ENCODE measurements at regions not wholly inside any gene's neighbourhood (a gene's known extent, or its start where the extent isn't known, plus 50 kb on each side); places are given as distances from the start of the nearest gene placed in this dataset.
A peak's percentile ranks its signal among the peaks of the same experiment; 100 is the strongest.
"Not testable (repeated sequence)": the region's sequence is repeated elsewhere in the genome, so short reads cannot be mapped to it uniquely, and the experiment has no call there.

GRCh38 chr9:92242260-92243136 lies 51.0 kb downstream of the IARS1 start:
- DNase-seq = peak; percentile 27 to 64

GRCh38 chr9:92236915-92237314 lies 56.6 kb downstream of the IARS1 start:
- DNase-seq = no peak

- DNase-seq = no peak
Measured at GRCh38 chr9:92236465-92236864, 57.0 kb downstream of the IARS1 start.

- no peak for DNase-seq
Measured at GRCh38 chr9:92234514-92234913, 59.0 kb downstream of the IARS1 start.

GRCh38 chr9:92232190-92232589 lies 61.3 kb downstream of the IARS1 start:
- no peak for DNase-seq

- no peak for DNase-seq
Measured at GRCh38 chr9:92228628-92229027, 64.9 kb downstream of the IARS1 start.

GRCh38 chr9:92224177-92224576 lies 69.3 kb downstream of the IARS1 start:
- no peak for DNase-seq

GRCh38 chr9:92223758-92224157 lies 69.7 kb downstream of the IARS1 start:
- no peak for DNase-seq

GRCh38 chr9:92208693-92209524 lies 84.6 kb downstream of the IARS1 start:
- no peak for DNase-seq

- DNase-seq = peak; percentile 11 to 45
Measured at GRCh38 chr9:92206488-92206887, 87.0 kb downstream of the IARS1 start.

GRCh38 chr9:92203887-92204286 lies 88.7 kb upstream of the SPTLC1 start:
- DNase-seq = not testable (repeated sequence)

GRCh38 chr9:92198237-92198636 lies 83.0 kb upstream of the SPTLC1 start:
- DNase-seq = not testable (repeated sequence)

- DNase-seq = peak; percentile 40 to 72
Measured at GRCh38 chr9:92196909-92197308, 81.7 kb upstream of the SPTLC1 start.

- DNase-seq = no peak
Measured at GRCh38 chr9:92196400-92196799, 81.2 kb upstream of the SPTLC1 start.

GRCh38 chr9:92191801-92192200 lies 76.6 kb upstream of the SPTLC1 start:
- no peak for DNase-seq

- no peak for DNase-seq
Measured at GRCh38 chr9:92190536-92190790, 75.2 kb upstream of the SPTLC1 start.

- no peak for DNase-seq
Measured at GRCh38 chr9:92189782-92190535, 74.7 kb upstream of the SPTLC1 start.

- DNase-seq = no peak
Measured at GRCh38 chr9:92188969-92189781, 74.0 kb upstream of the SPTLC1 start.

- no peak for DNase-seq
Measured at GRCh38 chr9:92187989-92188714, 72.9 kb upstream of the SPTLC1 start.

GRCh38 chr9:92187390-92187789 lies 72.2 kb upstream of the SPTLC1 start:
- DNase-seq = no peak

GRCh38 chr9:92186631-92187030 lies 71.4 kb upstream of the SPTLC1 start:
- no peak for DNase-seq

- DNase-seq = no peak
Measured at GRCh38 chr9:92185681-92186080, 70.5 kb upstream of the SPTLC1 start.
